ENCODE measurements at regions not wholly inside any gene's neighbourhood (a gene's known extent, or its start where the extent isn't known, plus 50 kb on each side); places are given as distances from the start of the nearest gene placed in this dataset.

GRCh38 chr2:239717319-239717675 is 307.8 kb downstream of the NDUFA10 start:
- POLR2A ChIA-PET, result no interaction called here
- ATAC-seq, result no peak

GRCh38 chr2:239716536-239717318 is 308.4 kb downstream of the NDUFA10 start:
- H3K27ac ChIP-seq (ENCODE audit: control insufficient read depth, insufficient read depth), result no peak overlapping the region
- ChIA-PET SMC1A (ENCODE audit: uncharacterized antibody, unreplicated experiment) (no interaction called here), POLR2A (no interaction called here), CTCF (no interaction called here), RAD21 (ENCODE audit: unreplicated experiment) (no interaction called here)
- no peak for DNase-seq (ENCODE audit: low read depth, low spot score)
- no peaks in the 10 kb centered on the region for H3K79me2 ChIP-seq (ENCODE audit: control insufficient read depth, insufficient read depth, low read length)
- no peak overlapping the region for H3K4me3 ChIP-seq
- no peak for FAIRE-seq
- ATAC-seq, result no peak
- H3K36me3 ChIP-seq (ENCODE audit: control insufficient read depth in 2 of 2, insufficient read depth in 2 of 2, low read length in 1 of 2), result no peaks in the 10 kb centered on the region
- no peaks in the 10 kb centered on the region for H4K20me1 ChIP-seq (ENCODE audit: control insufficient read depth, insufficient read depth)
- intact Hi-C loops (cut with micrococcal nuclease; ENCODE audit: unreplicated experiment) (no loop called here), in situ Hi-C loops (cut with MboI) (no loop called here)
- no peaks in the 10 kb centered on the region for H3K4me1 ChIP-seq (ENCODE audit: control insufficient read depth, insufficient read depth, low read length)
- H3K4me2 ChIP-seq (ENCODE audit: control insufficient read depth, insufficient read depth), result no peak overlapping the region
- 49% methylated on average over 16 of the region's 16 CpGs for WGBS (ENCODE audit: insufficient coverage, insufficient replicate concordance, low lambda C conversion rate, missing lambda C conversion rate)
- no peak overlapping the region for H3K9ac ChIP-seq (ENCODE audit: control insufficient read depth, insufficient read depth, low read length)
- H3K9me3 ChIP-seq (replicated peaks; ENCODE audit: control insufficient read depth, insufficient read depth, low read length), result no peaks in the 10 kb centered on the region; the same call in 2 of the 3 replicates
- H3K27me3 ChIP-seq (replicated peaks in 1 of 2; ENCODE audit: control insufficient read depth in 2 of 2, insufficient read depth in 2 of 2, low read length in 1 of 2), result no peaks in the 10 kb centered on the region
- no TSS peak for BruUV-seq (replicated peaks)
- no peak overlapping the region for H2AFZ ChIP-seq (ENCODE audit: control insufficient read depth, low read depth, low read length)
- TF ChIP-seq EZH2 (IDR thresholded peaks at IDR 0.05; ENCODE audit: borderline replicate concordance, control insufficient read depth, low read depth, low read length) (no peak), ZNF24 (IDR thresholded peaks at IDR 0.05) (no peak), E4F1 (IDR thresholded peaks at IDR 0.05; ENCODE audit: borderline replicate concordance, partially characterized antibody) (no peak), IRF4 (IDR thresholded peaks at IDR 0.05; ENCODE audit: low read depth, low read length) (no peak), HSF1 (IDR thresholded peaks at IDR 0.05; ENCODE audit: low read depth, low read length) (no peak), CREB1 (IDR thresholded peaks at IDR 0.05; ENCODE audit: low read depth) (no peak), NBN (IDR thresholded peaks at IDR 0.05) (no peak), ASH2L (IDR thresholded peaks at IDR 0.05; ENCODE audit: borderline replicate concordance, low read depth) (no peak)

More at GRCh38 chr2:239717319-239717675, 307.8 kb downstream of the NDUFA10 start:
- WGBS (ENCODE audit: insufficient coverage, insufficient replicate concordance, low lambda C conversion rate, missing lambda C conversion rate), result 13% methylated on average over 3 of the region's 3 CpGs
- no TSS peak for BruUV-seq (replicated peaks)
- no peak overlapping the region for H2AFZ ChIP-seq (ENCODE audit: control insufficient read depth, low read depth, low read length)
- SMC1A ChIA-PET (ENCODE audit: uncharacterized antibody, unreplicated experiment), result no interaction called here
- DNase-seq (ENCODE audit: low read depth, low spot score) (no peak), FAIRE-seq (no peak)
- no peak overlapping the region for H3K4me3 ChIP-seq
- RAD21 ChIA-PET (ENCODE audit: unreplicated experiment), result no interaction called here
- TF ChIP-seq ZNF24 (IDR thresholded peaks at IDR 0.05) (no peak), SP1 (IDR thresholded peaks at IDR 0.05; ENCODE audit: low read depth, low read length) (no peak), SMAD1 (IDR thresholded peaks at IDR 0.05; ENCODE audit: low read depth, partially characterized antibody) (no peak), CHD1 (IDR thresholded peaks at IDR 0.05; ENCODE audit: low read depth, low read length) (no peak), SPI1 (IDR thresholded peaks at IDR 0.05; ENCODE audit: borderline replicate concordance, insufficient read depth, low read depth, low read length) (no peak), ZNF207 (IDR thresholded peaks at IDR 0.05; ENCODE audit: borderline replicate concordance) (no peak), SRF (IDR thresholded peaks at IDR 0.05; ENCODE audit: low read depth in 2 of 2, low read length in 2 of 2) (no peak)
- H3K27ac ChIP-seq (ENCODE audit: control insufficient read depth, insufficient read depth), result no peak overlapping the region
- CTCF ChIA-PET, result no interaction called here
- no peaks in the 10 kb centered on the region for H3K79me2 ChIP-seq (ENCODE audit: control insufficient read depth, insufficient read depth, low read length)
- no peaks in the 10 kb centered on the region for H3K27me3 ChIP-seq (replicated peaks in 1 of 2; ENCODE audit: control insufficient read depth in 2 of 2, insufficient read depth in 2 of 2, low read length in 1 of 2)
- no peaks in the 10 kb centered on the region for H4K20me1 ChIP-seq (ENCODE audit: control insufficient read depth, insufficient read depth)
- H3K9me3 ChIP-seq (replicated peaks; ENCODE audit: control insufficient read depth, insufficient read depth, low read length), result no peaks in the 10 kb centered on the region; the same call in 2 of the 3 replicates
- in situ Hi-C loops (cut with MboI) (no loop called here), intact Hi-C loops (cut with micrococcal nuclease; ENCODE audit: unreplicated experiment) (no loop called here)
- H3K4me2 ChIP-seq (ENCODE audit: control insufficient read depth, insufficient read depth), result no peak overlapping the region
- H3K4me1 ChIP-seq (ENCODE audit: control insufficient read depth, insufficient read depth, low read length), result no peaks in the 10 kb centered on the region
- no peaks in the 10 kb centered on the region for H3K36me3 ChIP-seq (ENCODE audit: control insufficient read depth in 2 of 2, insufficient read depth in 2 of 2, low read length in 1 of 2)
- no peak overlapping the region for H3K9ac ChIP-seq (ENCODE audit: control insufficient read depth, insufficient read depth, low read length)

Data from GM12878 (cell line).